ENCODE measurements at regions not wholly inside any gene's neighbourhood (a gene's known extent, or its start where the extent isn't known, plus 50 kb on each side); places are given as distances from the start of the nearest gene placed in this dataset.

DNA sequence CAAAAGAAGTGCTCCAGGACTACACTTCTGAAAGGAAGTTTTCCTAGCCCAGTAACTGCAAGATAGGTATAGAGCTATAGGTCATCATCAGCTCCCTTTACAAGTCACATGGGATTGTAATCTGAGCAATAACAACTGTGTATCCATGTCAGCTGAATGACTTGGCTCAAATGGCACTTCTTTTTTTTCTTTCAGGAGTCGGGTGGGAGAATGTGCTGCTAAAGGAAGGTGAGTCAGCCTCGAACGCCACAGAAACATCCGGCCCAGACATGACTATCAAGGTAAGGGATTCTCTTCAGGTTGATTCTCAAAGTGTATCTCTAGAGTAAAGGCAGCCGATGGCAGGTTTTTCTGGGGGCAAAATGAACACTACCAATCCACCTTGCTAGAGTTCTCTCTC is 192.2 kb downstream of the C9orf152 start:
- TF ChIP-seq, protein P1, sequence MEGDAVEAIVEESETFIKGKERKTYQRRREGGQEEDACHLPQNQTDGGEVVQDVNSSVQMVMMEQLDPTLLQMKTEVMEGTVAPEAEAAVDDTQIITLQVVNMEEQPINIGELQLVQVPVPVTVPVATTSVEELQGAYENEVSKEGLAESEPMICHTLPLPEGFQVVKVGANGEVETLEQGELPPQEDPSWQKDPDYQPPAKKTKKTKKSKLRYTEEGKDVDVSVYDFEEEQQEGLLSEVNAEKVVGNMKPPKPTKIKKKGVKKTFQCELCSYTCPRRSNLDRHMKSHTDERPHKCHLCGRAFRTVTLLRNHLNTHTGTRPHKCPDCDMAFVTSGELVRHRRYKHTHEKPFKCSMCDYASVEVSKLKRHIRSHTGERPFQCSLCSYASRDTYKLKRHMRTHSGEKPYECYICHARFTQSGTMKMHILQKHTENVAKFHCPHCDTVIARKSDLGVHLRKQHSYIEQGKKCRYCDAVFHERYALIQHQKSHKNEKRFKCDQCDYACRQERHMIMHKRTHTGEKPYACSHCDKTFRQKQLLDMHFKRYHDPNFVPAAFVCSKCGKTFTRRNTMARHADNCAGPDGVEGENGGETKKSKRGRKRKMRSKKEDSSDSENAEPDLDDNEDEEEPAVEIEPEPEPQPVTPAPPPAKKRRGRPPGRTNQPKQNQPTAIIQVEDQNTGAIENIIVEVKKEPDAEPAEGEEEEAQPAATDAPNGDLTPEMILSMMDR (IDR thresholded peaks at IDR 0.05; ENCODE audit: insufficient read depth, low read depth, low read length), result no peak
- TF ChIP-seq EZH2 (IDR thresholded peaks at IDR 0.05; ENCODE audit: insufficient read depth, low read length), result no peak
